ENCODE measurements at regions not wholly inside any gene's neighbourhood (a gene's known extent, or its start where the extent isn't known, plus 50 kb on each side); places are given as distances from the start of the nearest gene placed in this dataset.

GRCh38 chr2:204065566-204065965 lies 129.0 kb downstream of the ICOS start (continued):
- no peak for TF ChIP-seq E2F4 (CRISPR knock-in tag; IDR thresholded peaks at IDR 0.05; ENCODE audit: borderline replicate concordance, low read depth)

GRCh38 chr2:204066051-204066450 lies 129.5 kb downstream of the ICOS start:
- Mint-ChIP-seq H3K36me3 (peaks cover 16% of the 10 kb centered on the region; the same call in 1 of the 2 replicates), H3K27me3 (ENCODE audit: low read depth) (no peaks in the 10 kb centered on the region; the same call in 1 of the 2 replicates), H3K9me3 (peaks cover 40% of the 10 kb centered on the region), H3K4me3 (no peak overlapping the region), H3K4me1 (no peaks in the 10 kb centered on the region), H3K27ac (no peak overlapping the region)
- ChIA-PET POLR2A (no interaction called here), CTCF (no interaction called here)
- ATAC-seq, result no peak
- DNase-seq (ENCODE audit: low spot score), result no peak
- TF ChIP-seq ATF6 (CRISPR knock-in tag; IDR thresholded peaks at IDR 0.05) (no peak), ZNF317 (CRISPR knock-in tag; IDR thresholded peaks at IDR 0.05; ENCODE audit: borderline replicate concordance, low read depth) (no peak), CREM (CRISPR knock-in tag; IDR thresholded peaks at IDR 0.05) (no peak), ZNF532 (CRISPR knock-in tag; IDR thresholded peaks at IDR 0.05; ENCODE audit: borderline replicate concordance) (no peak)

GRCh38 chr2:204069804-204070203 lies 133.2 kb downstream of the ICOS start:
- CTCF ChIA-PET, result no interaction called here
- peaks cover 6% of the 10 kb centered on the region; the same call in 1 of the 2 replicates for H3K36me3 Mint-ChIP-seq

More at GRCh38 chr2:204069804-204070203, 133.2 kb downstream of the ICOS start:
- TF ChIP-seq FOXK1 (CRISPR knock-in tag; IDR thresholded peaks at IDR 0.05) (no peak), HMGA2 (CRISPR knock-in tag; IDR thresholded peaks at IDR 0.05) (no peak), ATF1 (CRISPR knock-in tag; IDR thresholded peaks at IDR 0.05) (no peak), ZNF281 (CRISPR knock-in tag; IDR thresholded peaks at IDR 0.05) (no peak), IRF2 (CRISPR knock-in tag; IDR thresholded peaks at IDR 0.05; ENCODE audit: borderline replicate concordance, low read depth) (no peak), E2F4 (CRISPR knock-in tag; IDR thresholded peaks at IDR 0.05; ENCODE audit: borderline replicate concordance, low read depth) (no peak), CTCF (IDR thresholded peaks at IDR 0.05) (no peak), GRHL2 (CRISPR knock-in tag; IDR thresholded peaks at IDR 0.05; ENCODE audit: insufficient replicate concordance, severe bottlenecking) (no peak), ATF2 (CRISPR knock-in tag; IDR thresholded peaks at IDR 0.05; ENCODE audit: borderline replicate concordance, low read depth) (no peak)
- H3K4me1 Mint-ChIP-seq, result no peaks in the 10 kb centered on the region
- ATAC-seq, result no peak
- no peak for DNase-seq (ENCODE audit: low spot score)
- no peak overlapping the region for H3K4me3 Mint-ChIP-seq
- no peak overlapping the region for H3K27ac Mint-ChIP-seq
- POLR2A ChIA-PET, result no interaction called here
- H3K9me3 Mint-ChIP-seq, result peaks cover 23% of the 10 kb centered on the region
- H3K27me3 Mint-ChIP-seq (ENCODE audit: low read depth), result no peaks in the 10 kb centered on the region; the same call in 1 of the 2 replicates
